ENCODE measurements at regions not wholly inside any gene's neighbourhood (a gene's known extent, or its start where the extent isn't known, plus 50 kb on each side); places are given as distances from the start of the nearest gene placed in this dataset.

DNA sequence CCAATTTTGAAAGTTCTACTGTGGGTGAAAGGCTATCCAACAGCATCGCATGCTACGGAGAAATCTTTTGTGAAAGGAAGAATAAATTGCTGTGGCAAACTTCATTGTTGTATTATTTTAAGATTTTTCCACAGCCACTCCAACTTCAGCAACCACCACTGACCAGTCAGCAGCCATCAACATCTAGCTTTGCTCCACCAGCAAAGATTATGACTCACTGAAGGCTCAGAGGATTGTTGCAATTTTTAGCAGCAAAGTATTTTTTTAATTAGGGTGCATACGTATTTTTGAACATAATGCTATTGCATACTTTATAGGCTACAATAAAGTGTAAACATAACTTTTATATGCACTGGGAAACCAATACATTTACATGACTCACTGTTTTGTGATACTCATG is 493.5 kb downstream of the TFAP2A start:
- ChIA-PET POLR2A (no interaction called here), CTCF (no interaction called here)
- H3K9me3 ChIP-seq (ENCODE audit: control insufficient read depth, insufficient read depth, low read depth, low read length), result no peaks in the 10 kb centered on the region
- H3K4me1 ChIP-seq (ENCODE audit: control insufficient read depth, insufficient read depth, low read length), result no peaks in the 10 kb centered on the region
- DNase-seq (ENCODE audit: low read depth, low spot score) (no peak), ATAC-seq (no peak)
- in situ Hi-C loops (cut with HindIII; ENCODE audit: low pct_unique_long_range_greater_than_20kb, low sequenced_read_pairs) (no loop called here), intact Hi-C loops (cut with micrococcal nuclease; ENCODE audit: unreplicated experiment) (no loop called here)
- no peak overlapping the region for H3K4me3 ChIP-seq (ENCODE audit: low read depth in 2 of 2, low read length in 2 of 2)
- no peaks in the 10 kb centered on the region for H3K27me3 ChIP-seq (ENCODE audit: control insufficient read depth, insufficient read depth, low read length)
- TF ChIP-seq, protein P1, sequence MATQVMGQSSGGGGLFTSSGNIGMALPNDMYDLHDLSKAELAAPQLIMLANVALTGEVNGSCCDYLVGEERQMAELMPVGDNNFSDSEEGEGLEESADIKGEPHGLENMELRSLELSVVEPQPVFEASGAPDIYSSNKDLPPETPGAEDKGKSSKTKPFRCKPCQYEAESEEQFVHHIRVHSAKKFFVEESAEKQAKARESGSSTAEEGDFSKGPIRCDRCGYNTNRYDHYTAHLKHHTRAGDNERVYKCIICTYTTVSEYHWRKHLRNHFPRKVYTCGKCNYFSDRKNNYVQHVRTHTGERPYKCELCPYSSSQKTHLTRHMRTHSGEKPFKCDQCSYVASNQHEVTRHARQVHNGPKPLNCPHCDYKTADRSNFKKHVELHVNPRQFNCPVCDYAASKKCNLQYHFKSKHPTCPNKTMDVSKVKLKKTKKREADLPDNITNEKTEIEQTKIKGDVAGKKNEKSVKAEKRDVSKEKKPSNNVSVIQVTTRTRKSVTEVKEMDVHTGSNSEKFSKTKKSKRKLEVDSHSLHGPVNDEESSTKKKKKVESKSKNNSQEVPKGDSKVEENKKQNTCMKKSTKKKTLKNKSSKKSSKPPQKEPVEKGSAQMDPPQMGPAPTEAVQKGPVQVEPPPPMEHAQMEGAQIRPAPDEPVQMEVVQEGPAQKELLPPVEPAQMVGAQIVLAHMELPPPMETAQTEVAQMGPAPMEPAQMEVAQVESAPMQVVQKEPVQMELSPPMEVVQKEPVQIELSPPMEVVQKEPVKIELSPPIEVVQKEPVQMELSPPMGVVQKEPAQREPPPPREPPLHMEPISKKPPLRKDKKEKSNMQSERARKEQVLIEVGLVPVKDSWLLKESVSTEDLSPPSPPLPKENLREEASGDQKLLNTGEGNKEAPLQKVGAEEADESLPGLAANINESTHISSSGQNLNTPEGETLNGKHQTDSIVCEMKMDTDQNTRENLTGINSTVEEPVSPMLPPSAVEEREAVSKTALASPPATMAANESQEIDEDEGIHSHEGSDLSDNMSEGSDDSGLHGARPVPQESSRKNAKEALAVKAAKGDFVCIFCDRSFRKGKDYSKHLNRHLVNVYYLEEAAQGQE (IDR thresholded peaks at IDR 0.05; ENCODE audit: insufficient read depth in 1 of 2, low read depth in 2 of 2, low read length in 1 of 2), result no peak
- TF ChIP-seq POLR2AphosphoS5 (IDR thresholded peaks at IDR 0.05; ENCODE audit: low read depth, low read length) (no peak), SIN3A (IDR thresholded peaks at IDR 0.05; ENCODE audit: borderline replicate concordance, insufficient read depth, low read depth, low read length) (no peak), TCF7L2 (IDR thresholded peaks at IDR 0.05; ENCODE audit: low read depth, low read length) (no peak)
- TF ChIP-seq, protein P2, sequence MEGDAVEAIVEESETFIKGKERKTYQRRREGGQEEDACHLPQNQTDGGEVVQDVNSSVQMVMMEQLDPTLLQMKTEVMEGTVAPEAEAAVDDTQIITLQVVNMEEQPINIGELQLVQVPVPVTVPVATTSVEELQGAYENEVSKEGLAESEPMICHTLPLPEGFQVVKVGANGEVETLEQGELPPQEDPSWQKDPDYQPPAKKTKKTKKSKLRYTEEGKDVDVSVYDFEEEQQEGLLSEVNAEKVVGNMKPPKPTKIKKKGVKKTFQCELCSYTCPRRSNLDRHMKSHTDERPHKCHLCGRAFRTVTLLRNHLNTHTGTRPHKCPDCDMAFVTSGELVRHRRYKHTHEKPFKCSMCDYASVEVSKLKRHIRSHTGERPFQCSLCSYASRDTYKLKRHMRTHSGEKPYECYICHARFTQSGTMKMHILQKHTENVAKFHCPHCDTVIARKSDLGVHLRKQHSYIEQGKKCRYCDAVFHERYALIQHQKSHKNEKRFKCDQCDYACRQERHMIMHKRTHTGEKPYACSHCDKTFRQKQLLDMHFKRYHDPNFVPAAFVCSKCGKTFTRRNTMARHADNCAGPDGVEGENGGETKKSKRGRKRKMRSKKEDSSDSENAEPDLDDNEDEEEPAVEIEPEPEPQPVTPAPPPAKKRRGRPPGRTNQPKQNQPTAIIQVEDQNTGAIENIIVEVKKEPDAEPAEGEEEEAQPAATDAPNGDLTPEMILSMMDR (IDR thresholded peaks at IDR 0.05), result no peak
- no TSS peak for BruUV-seq (replicated peaks)
- H3K36me3 ChIP-seq (ENCODE audit: control insufficient read depth, insufficient read depth, low read length), result no peaks in the 10 kb centered on the region
- H3K27ac ChIP-seq (ENCODE audit: low read length), result no peak overlapping the region

DNA sequence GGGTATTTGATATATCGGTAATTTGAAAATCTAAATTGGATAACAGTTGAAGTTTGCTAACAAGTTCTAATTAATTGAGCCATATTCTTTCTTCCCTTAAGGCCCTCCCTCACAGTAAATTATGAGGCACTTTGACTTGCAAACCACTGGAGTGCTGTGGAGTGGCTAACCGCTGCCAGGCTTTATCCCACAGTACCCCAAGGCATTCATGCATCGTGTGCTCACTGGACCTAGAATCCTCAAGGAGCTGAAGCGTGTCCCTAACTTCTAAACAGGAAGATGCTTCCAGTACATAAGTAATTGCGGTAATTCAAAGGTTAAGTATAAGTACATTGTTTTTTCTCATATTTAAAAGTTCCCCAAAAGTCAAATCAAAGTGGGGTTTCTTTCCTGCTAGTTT is 499.9 kb downstream of the TFAP2A start:
- Histone ChIP-seq H3K27ac (ENCODE audit: low read length) (no peak overlapping the region), H3K9me3 (ENCODE audit: control insufficient read depth, insufficient read depth, low read depth, low read length) (no peaks in the 10 kb centered on the region), H3K4me1 (ENCODE audit: control insufficient read depth, insufficient read depth, low read length) (no peaks in the 10 kb centered on the region), H3K4me3 (ENCODE audit: low read depth in 2 of 2, low read length in 2 of 2) (no peak overlapping the region), H3K27me3 (ENCODE audit: control insufficient read depth, insufficient read depth, low read length) (no peaks in the 10 kb centered on the region), H3K36me3 (ENCODE audit: control insufficient read depth, insufficient read depth, low read length) (no peaks in the 10 kb centered on the region)
- DNase-seq (ENCODE audit: low read depth, low spot score) (no peak), ATAC-seq (no peak)
- CTCF ChIA-PET, result no interaction called here
- in situ Hi-C loops (cut with HindIII; ENCODE audit: low pct_unique_long_range_greater_than_20kb, low sequenced_read_pairs) (no loop called here), intact Hi-C loops (cut with micrococcal nuclease; ENCODE audit: unreplicated experiment) (no loop called here)
- no TSS peak for BruUV-seq (replicated peaks)
- no peak for TF ChIP-seq SIN3A (IDR thresholded peaks at IDR 0.05; ENCODE audit: borderline replicate concordance, insufficient read depth, low read depth, low read length)
- TF ChIP-seq TCF7L2 (IDR thresholded peaks at IDR 0.05; ENCODE audit: low read depth, low read length), result no peak
- no peak for TF ChIP-seq POLR2AphosphoS5 (IDR thresholded peaks at IDR 0.05; ENCODE audit: low read depth, low read length)
- TF ChIP-seq, protein P1 (IDR thresholded peaks at IDR 0.05; ENCODE audit: insufficient read depth in 1 of 2, low read depth in 2 of 2, low read length in 1 of 2), result no peak
- TF ChIP-seq, protein P2 (IDR thresholded peaks at IDR 0.05), result no peak
- POLR2A ChIA-PET, result no interaction called here

Data from Panc1 (cell line).